Right lobe of liver (tissue), 4 donors: ENCODE measurements at regions not wholly inside any gene's neighbourhood (a gene's known extent, or its start where the extent isn't known, plus 50 kb on each side); places are given as distances from the start of the nearest gene placed in this dataset.

Experiments used
- CTCF ChIP-seq, 4 donors: fragments of 200-600 bp in 3 of 4; fragments of 450-650 bp in 1 of 4; IDR thresholded peaks; one replicate each; pipeline versions ENCODE4 v1.5.1 to v1.8.0; 2016 to 2022; ENCODE audit warnings: antibody characterized with exemption in 4 of 4, mild to moderate bottlenecking in 2 of 4
- POLR2A ChIP-seq: fragments of 450-650 bp; IDR thresholded peaks from one replicate; pipeline ENCODE4 v1.6.1; 2017; ENCODE audit warnings: antibody characterized with exemption, mild to moderate bottlenecking
- donor health status: DM: no; HTN: no; CAD: no.
- donor health status: DM: no; HTN: no; CAD: no.
- donor health status: DM: no; HTN: yes; CAD: no.

- TF ChIP-seq CTCF (IDR thresholded peaks at IDR 0.05): no peak
- no peak for TF ChIP-seq POLR2A
Observed at GRCh38 chr1:221059506-221059905, 180.3 kb downstream of the HLX start.
